KMS-11 (cell line): ENCODE measurements at regions not wholly inside any gene's neighbourhood (a gene's known extent, or its start where the extent isn't known, plus 50 kb on each side); places are given as distances from the start of the nearest gene placed in this dataset.

Source experiments
- H2AFZ ChIP-seq: fragments of 200-600 bp; sonication (generic); 2 replicates; pipeline ENCODE4 v1.6.1; 2016; ENCODE audit warnings: antibody characterized with exemption, mixed run types, low read depth
- H3K27ac ChIP-seq: fragments of 200-600 bp; sonication (generic); 2 replicates; pipeline ENCODE4 v1.6.1; 2016; ENCODE audit warnings: mild to moderate bottlenecking, mixed run types
- H3K27me3 ChIP-seq: fragments of 200-600 bp; sonication (generic); 2 replicates; pipeline ENCODE4 v1.6.1; 2017; ENCODE audit warnings: mild to moderate bottlenecking, low read depth, mixed run types, moderate library complexity; ENCODE audit not compliant: insufficient read depth
- H3K36me3 ChIP-seq: fragments of 200-600 bp; sonication (generic); 2 replicates; pipeline ENCODE4 v1.6.1; 2017; ENCODE audit warnings: mild to moderate bottlenecking, mixed run types; ENCODE audit not compliant: insufficient read depth
- H3K4me1 ChIP-seq: fragments of 200-600 bp; sonication (generic); 2 replicates; pipeline ENCODE4 v1.6.1; 2016; ENCODE audit warnings: mild to moderate bottlenecking, low read depth, mixed run types; ENCODE audit not compliant: poor library complexity, severe bottlenecking
- H3K4me2 ChIP-seq: fragments of 200-600 bp; sonication (generic); 2 replicates; pipeline ENCODE4 v1.7.0; 2016; ENCODE audit warnings: mild to moderate bottlenecking, mixed run types
- H3K4me3 ChIP-seq: fragments of 200-600 bp; sonication (generic); IDR thresholded peaks from 2 replicates; pipeline ENCODE4 v1.6.1; 2017; ENCODE audit warnings: low read depth, low read length, mixed read lengths; ENCODE audit not compliant: insufficient read depth
- H3K79me2 ChIP-seq: fragments of 200-600 bp; sonication (generic); 2 replicates; pipeline ENCODE4 v1.6.1; 2016; ENCODE audit warnings: low read depth, mixed run types; ENCODE audit not compliant: insufficient read depth
- H3K9ac ChIP-seq: fragments of 200-600 bp; sonication (generic); 2 replicates; pipeline ENCODE4 v1.6.1; 2016; ENCODE audit warnings: mild to moderate bottlenecking, mixed run types
- H4K20me1 ChIP-seq: fragments of 200-600 bp; sonication (generic); 2 replicates; pipeline ENCODE4 v1.6.1; 2016; ENCODE audit warnings: mild to moderate bottlenecking, mixed run types; ENCODE audit not compliant: insufficient read depth
- TF ChIP-seq, protein P1 (sequence below): fragments of 200-600 bp; sonication (generic); conservative IDR thresholded peaks from 2 replicates; pipeline ENCODE4 v1.6.1; 2017; ENCODE audit warnings: low read depth, mild to moderate bottlenecking, antibody characterized with exemption, low read length, moderate library complexity, mixed read lengths

DNA sequence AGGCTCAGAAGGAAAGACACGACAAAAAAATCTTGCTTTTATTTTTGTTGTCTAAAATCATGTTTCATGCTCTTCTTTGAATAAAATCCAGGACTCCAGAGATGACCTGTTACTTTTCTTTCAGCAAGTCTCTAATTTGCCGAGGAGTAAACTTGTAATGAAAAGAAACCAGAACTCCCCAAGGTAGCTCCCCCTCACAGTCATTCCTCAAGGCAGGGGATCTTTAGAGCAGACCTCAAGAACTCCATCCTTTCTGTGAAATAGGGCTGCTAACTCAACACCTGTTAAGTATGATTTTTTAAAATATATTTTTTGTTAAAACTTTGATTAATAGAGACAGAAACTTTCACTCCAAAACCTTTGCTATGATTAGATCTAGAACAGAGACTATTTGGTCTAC, 82.7 kb upstream of the ABCD3 start:
- H3K4me1 ChIP-seq = no peaks in the 10 kb centered on the region
- H3K4me3 ChIP-seq = no peak overlapping the region
- no peak overlapping the region for H3K4me2 ChIP-seq
- no peaks in the 10 kb centered on the region for H3K79me2 ChIP-seq
- H4K20me1 ChIP-seq = no peaks in the 10 kb centered on the region
- no peak overlapping the region for H3K27ac ChIP-seq
- TF ChIP-seq, protein P1, sequence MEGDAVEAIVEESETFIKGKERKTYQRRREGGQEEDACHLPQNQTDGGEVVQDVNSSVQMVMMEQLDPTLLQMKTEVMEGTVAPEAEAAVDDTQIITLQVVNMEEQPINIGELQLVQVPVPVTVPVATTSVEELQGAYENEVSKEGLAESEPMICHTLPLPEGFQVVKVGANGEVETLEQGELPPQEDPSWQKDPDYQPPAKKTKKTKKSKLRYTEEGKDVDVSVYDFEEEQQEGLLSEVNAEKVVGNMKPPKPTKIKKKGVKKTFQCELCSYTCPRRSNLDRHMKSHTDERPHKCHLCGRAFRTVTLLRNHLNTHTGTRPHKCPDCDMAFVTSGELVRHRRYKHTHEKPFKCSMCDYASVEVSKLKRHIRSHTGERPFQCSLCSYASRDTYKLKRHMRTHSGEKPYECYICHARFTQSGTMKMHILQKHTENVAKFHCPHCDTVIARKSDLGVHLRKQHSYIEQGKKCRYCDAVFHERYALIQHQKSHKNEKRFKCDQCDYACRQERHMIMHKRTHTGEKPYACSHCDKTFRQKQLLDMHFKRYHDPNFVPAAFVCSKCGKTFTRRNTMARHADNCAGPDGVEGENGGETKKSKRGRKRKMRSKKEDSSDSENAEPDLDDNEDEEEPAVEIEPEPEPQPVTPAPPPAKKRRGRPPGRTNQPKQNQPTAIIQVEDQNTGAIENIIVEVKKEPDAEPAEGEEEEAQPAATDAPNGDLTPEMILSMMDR = no peak
- no peaks in the 10 kb centered on the region for H3K27me3 ChIP-seq
- no peak overlapping the region for H3K9ac ChIP-seq
- no peaks in the 10 kb centered on the region for H3K36me3 ChIP-seq
- H2AFZ ChIP-seq = no peak overlapping the region

DNA sequence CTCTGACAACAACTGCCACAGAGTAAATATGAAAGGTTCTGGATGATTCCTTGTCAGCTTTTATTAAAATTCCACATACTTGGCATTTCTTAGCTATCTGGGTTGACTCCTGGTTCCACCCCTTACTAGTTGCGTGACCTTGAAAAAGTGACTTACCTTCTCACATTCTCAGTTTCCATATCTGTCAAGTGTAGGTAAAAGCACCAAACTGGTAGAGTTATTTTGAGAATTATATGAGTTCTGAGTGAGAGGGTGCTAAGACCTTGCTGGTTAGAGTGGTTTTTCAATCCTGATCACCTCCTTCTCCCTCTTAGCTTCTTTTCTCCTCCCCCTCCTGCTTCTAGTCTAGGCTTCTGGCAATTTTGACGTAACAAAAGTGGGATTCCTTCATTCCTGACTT, 83.4 kb upstream of the ABCD3 start:
- Histone ChIP-seq H3K27ac (no peak overlapping the region), H2AFZ (no peak overlapping the region)

DNA sequence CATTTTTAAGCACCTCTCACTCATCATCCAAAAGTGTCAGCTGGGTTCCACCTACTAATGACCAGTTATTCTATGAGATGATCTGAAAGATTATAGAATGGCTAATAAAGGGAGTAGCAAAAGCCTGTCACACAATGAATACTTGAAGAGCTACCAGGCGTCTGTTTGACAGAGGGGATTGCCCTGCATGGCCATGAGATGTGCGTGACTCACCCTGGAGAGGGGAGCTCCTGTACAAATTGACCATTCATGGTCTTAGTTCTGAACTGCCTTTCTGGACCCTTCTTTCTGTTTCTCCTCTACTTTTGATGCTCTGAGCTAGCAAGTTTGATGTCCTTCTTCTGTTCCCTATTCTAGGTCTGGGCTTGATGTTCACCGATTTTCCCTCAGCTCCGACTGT, 85.2 kb upstream of the ABCD3 start:
- Histone ChIP-seq H3K4me3 (no peak overlapping the region), H2AFZ (no peak overlapping the region), H4K20me1 (no peaks in the 10 kb centered on the region), H3K36me3 (no peaks in the 10 kb centered on the region), H3K27ac (no peak overlapping the region), H3K4me2 (no peak overlapping the region), H3K79me2 (no peaks in the 10 kb centered on the region), H3K27me3 (no peaks in the 10 kb centered on the region), H3K4me1 (no peaks in the 10 kb centered on the region), H3K9ac (no peak overlapping the region)
- TF ChIP-seq, protein P1 = no peak

More for the DNA sequence above, 83.4 kb upstream of the ABCD3 start:
- H3K27me3 ChIP-seq = no peaks in the 10 kb centered on the region
- H3K9ac ChIP-seq = no peak overlapping the region
- H3K4me1 ChIP-seq = no peaks in the 10 kb centered on the region
- H4K20me1 ChIP-seq = no peaks in the 10 kb centered on the region
- no peak overlapping the region for H3K4me2 ChIP-seq
- no peaks in the 10 kb centered on the region for H3K79me2 ChIP-seq
- H3K36me3 ChIP-seq = no peaks in the 10 kb centered on the region
- TF ChIP-seq, protein P1 = no peak
- H3K4me3 ChIP-seq = no peak overlapping the region

DNA sequence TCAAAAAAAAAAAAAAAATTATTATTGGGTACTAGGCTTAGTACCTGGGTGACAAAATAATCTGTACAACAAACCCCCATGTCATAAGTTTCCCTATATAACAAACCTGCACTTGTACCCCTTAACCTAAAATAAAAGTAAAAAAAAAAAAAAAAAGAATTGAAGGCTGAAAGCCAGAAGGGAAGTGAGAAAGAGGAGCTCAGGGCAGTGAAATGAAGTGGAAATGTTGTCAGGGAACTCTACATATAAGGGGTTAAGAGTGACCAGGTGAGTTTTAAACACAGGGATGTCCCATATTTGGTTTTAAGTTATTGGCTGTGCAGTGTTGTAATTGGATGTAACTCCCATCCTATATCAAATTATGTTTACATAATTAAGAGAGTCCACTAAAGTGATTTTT, 85.7 kb upstream of the ABCD3 start:
- Histone ChIP-seq H3K4me3 (no peak overlapping the region), H3K4me1 (no peaks in the 10 kb centered on the region), H3K79me2 (no peaks in the 10 kb centered on the region), H4K20me1 (no peaks in the 10 kb centered on the region), H3K27ac (no peak overlapping the region), H3K36me3 (no peaks in the 10 kb centered on the region), H3K4me2 (no peak overlapping the region), H3K9ac (no peak overlapping the region), H3K27me3 (no peaks in the 10 kb centered on the region), H2AFZ (no peak overlapping the region)
- TF ChIP-seq, protein P1 = no peak
